ENCODE measurements at regions not wholly inside any gene's neighbourhood (a gene's known extent, or its start where the extent isn't known, plus 50 kb on each side); places are given as distances from the start of the nearest gene placed in this dataset.

- FAIRE-seq (no peak), DNase-seq (ENCODE audit: extremely low read depth in 1 of 4, low spot score in 3 of 4) (no peak), ATAC-seq (peak; percentile 46)
- ChIA-PET POLR2A (no interaction called here), CTCF (ENCODE audit: low intra/inter-chr PET ratio) (no interaction called here)
- TF ChIP-seq FOXJ2 (tag; IDR thresholded peaks at IDR 0.05) = no peak
- TF ChIP-seq MYNN (IDR thresholded peaks at IDR 0.05) = no peak
- no peak for TF ChIP-seq MYNN (CRISPR knock-in tag; IDR thresholded peaks at IDR 0.05)
- TF ChIP-seq KDM2B (CRISPR knock-in tag; IDR thresholded peaks at IDR 0.05) = no peak
- no peak overlapping the region for H3K9ac ChIP-seq (ENCODE audit: insufficient read depth in 1 of 2, low read depth in 2 of 2, low read length in 2 of 2)
- 20% methylated on average over 2 of the region's 2 CpGs for WGBS (ENCODE audit: insufficient coverage, low coverage, missing lambda C conversion rate)
- in situ Hi-C loops (cut with MboI) = no loop called here
- H3K4me2 ChIP-seq (ENCODE audit: insufficient read depth, low read length) = no peak overlapping the region
- H2AFZ ChIP-seq (ENCODE audit: low read depth, low read length) = peak overlapping the region; percentile 57
- H4K20me1 ChIP-seq (replicated peaks; ENCODE audit: control insufficient read depth, insufficient read depth, low read length) = no peaks in the 10 kb centered on the region
- no peaks in the 10 kb centered on the region for H3K9me3 ChIP-seq (replicated peaks; ENCODE audit: control insufficient read depth, insufficient read depth, low read depth, low read length)
- no peak overlapping the region for H3K27ac ChIP-seq (ENCODE audit: extremely low read depth, low read depth, low read length)
- H3K4me1 ChIP-seq (replicated peaks in 1 of 2; ENCODE audit: control insufficient read depth in 2 of 2, insufficient read depth in 2 of 2, low read length in 2 of 2) = peaks cover 0 to 4% of the 10 kb centered on the region in 2 experiments; a peak in 1 of 5 replicates
- H3K27me3 ChIP-seq (ENCODE audit: control insufficient read depth in 2 of 2, insufficient read depth in 2 of 2, low read length in 2 of 2) = no peaks in the 10 kb centered on the region
- H3K79me2 ChIP-seq (ENCODE audit: control insufficient read depth, insufficient read depth, low read length) = no peaks in the 10 kb centered on the region
- intact Hi-C loops (cut with micrococcal nuclease) = no loop called here
- H3K36me3 ChIP-seq (ENCODE audit: control insufficient read depth, insufficient read depth, low read length) = no peaks in the 10 kb centered on the region
- H3K9me1 ChIP-seq (ENCODE audit: control insufficient read depth, insufficient read depth, low read length) = no peaks in the 10 kb centered on the region
- no peak overlapping the region for H3K4me3 ChIP-seq
- no TSS peak for BruUV-seq (replicated peaks)
Measured at GRCh38 chr1:195960580-195960979, 647.7 kb downstream of the KCNT2 start.

GRCh38 chr1:195958131-195958530 is 650.1 kb downstream of the KCNT2 start:
- ChIA-PET POLR2A (no interaction called here), CTCF (ENCODE audit: low intra/inter-chr PET ratio) (no interaction called here)
- Histone ChIP-seq H3K9ac (ENCODE audit: insufficient read depth in 1 of 2, low read depth in 2 of 2, low read length in 2 of 2) (no peak overlapping the region), H3K4me2 (ENCODE audit: insufficient read depth, low read length) (no peak overlapping the region), H3K27me3 (ENCODE audit: control insufficient read depth in 2 of 2, insufficient read depth in 2 of 2, low read length in 2 of 2) (no peaks in the 10 kb centered on the region), H3K27ac (ENCODE audit: extremely low read depth, low read depth, low read length) (no peak overlapping the region), H3K9me3 (replicated peaks; ENCODE audit: control insufficient read depth, insufficient read depth, low read depth, low read length) (no peaks in the 10 kb centered on the region), H3K36me3 (ENCODE audit: control insufficient read depth, insufficient read depth, low read length) (no peaks in the 10 kb centered on the region), H3K9me1 (ENCODE audit: control insufficient read depth, insufficient read depth, low read length) (no peaks in the 10 kb centered on the region), H3K4me1 (replicated peaks in 1 of 2; ENCODE audit: control insufficient read depth in 2 of 2, insufficient read depth in 2 of 2, low read length in 2 of 2) (no peaks in the 10 kb centered on the region), H4K20me1 (replicated peaks; ENCODE audit: control insufficient read depth, insufficient read depth, low read length) (no peaks in the 10 kb centered on the region), H2AFZ (ENCODE audit: low read depth, low read length) (peak overlapping the region; percentile 14; the same call in 1 of the 2 replicates), H3K79me2 (ENCODE audit: control insufficient read depth, insufficient read depth, low read length) (no peaks in the 10 kb centered on the region), H3K4me3 (no peak overlapping the region)
- no TSS peak for BruUV-seq (replicated peaks)
- ATAC-seq (no peak), DNase-seq (ENCODE audit: extremely low read depth in 1 of 4, low spot score in 3 of 4) (no peak), FAIRE-seq (no peak)
- 23% methylated on average over 4 of the region's 4 CpGs for WGBS (ENCODE audit: insufficient coverage, low coverage, missing lambda C conversion rate)
- intact Hi-C loops (cut with micrococcal nuclease) = no loop called here
- in situ Hi-C loops (cut with MboI) = no loop called here
- TF ChIP-seq ARHGAP35 (IDR thresholded peaks at IDR 0.05; ENCODE audit: partially characterized antibody) (no peak), MTA2 (IDR thresholded peaks at IDR 0.05; ENCODE audit: low read depth) (no peak), CSDE1 (IDR thresholded peaks at IDR 0.05) (no peak), ZNF444 (CRISPR knock-in tag; IDR thresholded peaks at IDR 0.05) (no peak), PTRF (tag; IDR thresholded peaks at IDR 0.05) (no peak), CREB5 (CRISPR knock-in tag; IDR thresholded peaks at IDR 0.05) (no peak), TFAP4 (CRISPR knock-in tag; IDR thresholded peaks at IDR 0.05; ENCODE audit: borderline replicate concordance) (no peak), NFYB (IDR thresholded peaks at IDR 0.05; ENCODE audit: extremely low read depth, insufficient read length) (no peak)
- TF ChIP-seq, protein P1, sequence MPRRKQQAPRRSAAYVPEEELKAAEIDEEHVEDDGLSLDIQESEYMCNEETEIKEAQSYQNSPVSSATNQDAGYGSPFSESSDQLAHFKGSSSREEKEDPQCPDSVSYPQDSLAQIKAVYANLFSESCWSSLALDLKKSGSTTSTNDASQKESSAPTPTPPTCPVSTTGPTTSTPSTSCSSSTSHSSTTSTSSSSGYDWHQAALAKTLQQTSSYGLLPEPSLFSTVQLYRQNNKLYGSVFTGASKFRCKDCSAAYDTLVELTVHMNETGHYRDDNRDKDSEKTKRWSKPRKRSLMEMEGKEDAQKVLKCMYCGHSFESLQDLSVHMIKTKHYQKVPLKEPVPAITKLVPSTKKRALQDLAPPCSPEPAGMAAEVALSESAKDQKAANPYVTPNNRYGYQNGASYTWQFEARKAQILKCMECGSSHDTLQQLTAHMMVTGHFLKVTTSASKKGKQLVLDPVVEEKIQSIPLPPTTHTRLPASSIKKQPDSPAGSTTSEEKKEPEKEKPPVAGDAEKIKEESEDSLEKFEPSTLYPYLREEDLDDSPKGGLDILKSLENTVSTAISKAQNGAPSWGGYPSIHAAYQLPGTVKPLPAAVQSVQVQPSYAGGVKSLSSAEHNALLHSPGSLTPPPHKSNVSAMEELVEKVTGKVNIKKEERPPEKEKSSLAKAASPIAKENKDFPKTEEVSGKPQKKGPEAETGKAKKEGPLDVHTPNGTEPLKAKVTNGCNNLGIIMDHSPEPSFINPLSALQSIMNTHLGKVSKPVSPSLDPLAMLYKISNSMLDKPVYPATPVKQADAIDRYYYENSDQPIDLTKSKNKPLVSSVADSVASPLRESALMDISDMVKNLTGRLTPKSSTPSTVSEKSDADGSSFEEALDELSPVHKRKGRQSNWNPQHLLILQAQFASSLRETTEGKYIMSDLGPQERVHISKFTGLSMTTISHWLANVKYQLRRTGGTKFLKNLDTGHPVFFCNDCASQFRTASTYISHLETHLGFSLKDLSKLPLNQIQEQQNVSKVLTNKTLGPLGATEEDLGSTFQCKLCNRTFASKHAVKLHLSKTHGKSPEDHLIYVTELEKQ (CRISPR knock-in tag; IDR thresholded peaks at IDR 0.05) = no peak

Data from K562 (cell line).